Fibroblast of skin of right quadriceps (primary cell): ENCODE measurements at regions not wholly inside any gene's neighbourhood (a gene's known extent, or its start where the extent isn't known, plus 50 kb on each side); places are given as distances from the start of the nearest gene placed in this dataset.
A peak's percentile ranks its signal among the peaks of the same experiment; 100 is the strongest.

Source experiments
- DNase-seq: peaks from one replicate; pipeline ENCODE4 v3.0.0-alpha.2; 2013

- no peak for DNase-seq
Observed at GRCh38 chr1:87568005-87568404, 239.3 kb downstream of the LMO4 start.

- DNase-seq = no peak
Observed at GRCh38 chr1:87568911-87569310, 240.2 kb downstream of the LMO4 start.

- DNase-seq = no peak
Observed at GRCh38 chr1:87572008-87572407, 243.3 kb downstream of the LMO4 start.

- no peak for DNase-seq
Observed at GRCh38 chr1:87572891-87573290, 244.2 kb downstream of the LMO4 start.

- peak; percentile 21 for DNase-seq
Observed at GRCh38 chr1:87575528-87575927, 246.8 kb downstream of the LMO4 start.

GRCh38 chr1:87578464-87578863 is 249.8 kb downstream of the LMO4 start:
- DNase-seq = no peak

GRCh38 chr1:87583459-87583858 is 254.8 kb downstream of the LMO4 start:
- no peak for DNase-seq

GRCh38 chr1:87584586-87584985 is 255.9 kb downstream of the LMO4 start:
- DNase-seq = no peak

- DNase-seq = no peak
Observed at GRCh38 chr1:87586501-87586900, 257.8 kb downstream of the LMO4 start.

- no peak for DNase-seq
Observed at GRCh38 chr1:87588495-87588894, 259.8 kb downstream of the LMO4 start.

GRCh38 chr1:87591492-87591891 is 262.8 kb downstream of the LMO4 start:
- DNase-seq = no peak

- DNase-seq = no peak
Observed at GRCh38 chr1:87592156-87592555, 263.5 kb downstream of the LMO4 start.

- no peak for DNase-seq
Observed at GRCh38 chr1:87594736-87595383, 266.2 kb downstream of the LMO4 start.

- DNase-seq = no peak
Observed at GRCh38 chr1:87595384-87595781, 266.7 kb downstream of the LMO4 start.

- no peak for DNase-seq
Observed at GRCh38 chr1:87598429-87598828, 269.7 kb downstream of the LMO4 start.

GRCh38 chr1:87599569-87599968 is 270.9 kb downstream of the LMO4 start:
- DNase-seq = no peak

GRCh38 chr1:87600055-87600850 is 271.6 kb downstream of the LMO4 start:
- DNase-seq = no peak

GRCh38 chr1:87600854-87601253 is 272.2 kb downstream of the LMO4 start:
- DNase-seq = no peak

GRCh38 chr1:87603626-87604025 is 274.9 kb downstream of the LMO4 start:
- DNase-seq = no peak

- no peak for DNase-seq
Observed at GRCh38 chr1:87612956-87613355, 284.3 kb downstream of the LMO4 start.

- DNase-seq = no peak
Observed at GRCh38 chr1:87615491-87615890, 286.8 kb downstream of the LMO4 start.

GRCh38 chr1:87615901-87616300 is 287.2 kb downstream of the LMO4 start:
- DNase-seq = no peak

- DNase-seq = no peak
Observed at GRCh38 chr1:87620807-87621206, 292.1 kb downstream of the LMO4 start.

GRCh38 chr1:87629673-87630072 is 301.0 kb downstream of the LMO4 start:
- no peak for DNase-seq

GRCh38 chr1:87632232-87632631 is 303.6 kb downstream of the LMO4 start:
- no peak for DNase-seq
